NCI-H510A treated with DMSO at 0.1 percent for 48 hours (cell line): ENCODE measurements at regions not wholly inside any gene's neighbourhood (a gene's known extent, or its start where the extent isn't known, plus 50 kb on each side); places are given as distances from the start of the nearest gene placed in this dataset.
"Not testable (repeated sequence)": the region's sequence is repeated elsewhere in the genome, so short reads cannot be mapped to it uniquely, and the experiment has no call there.

Experiments used
- DNase-seq: peaks from one replicate; lab custom pipeline; 2025; lab: John Stamatoyannopoulos, UW

GRCh38 chr17:22265807-22266206 lies 573.5 kb downstream of the KCNJ18 start:
- no peak for DNase-seq

DNA sequence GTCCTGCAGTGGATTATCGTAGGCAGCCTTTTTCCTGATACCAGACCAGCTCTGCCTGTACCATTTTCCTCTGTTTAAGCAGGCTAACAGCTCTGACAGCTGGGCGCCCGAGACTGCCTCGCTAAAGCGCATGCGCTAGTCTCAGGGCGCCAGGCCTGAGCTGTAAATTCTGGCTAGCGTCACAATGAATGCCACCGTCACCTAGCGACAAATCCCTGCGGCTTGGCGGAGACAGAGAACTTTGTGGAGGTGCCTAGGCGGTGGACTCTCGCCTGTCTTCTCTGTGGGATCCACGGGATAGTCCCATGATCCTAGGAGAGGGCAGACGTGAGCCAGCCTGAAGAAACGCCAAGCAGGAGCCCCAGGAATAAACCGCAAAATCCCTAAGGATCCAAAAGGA lies 573.9 kb downstream of the KCNJ18 start:
- peak; percentile 44 for DNase-seq

GRCh38 chr17:22267019-22267418 lies 574.7 kb downstream of the KCNJ18 start:
- DNase-seq, result no peak

- DNase-seq, result no peak
These were observed 576.0 kb downstream of the KCNJ18 start for GRCh38 chr17:22268214-22268911.

- no peak for DNase-seq
These were observed 576.5 kb downstream of the KCNJ18 start for GRCh38 chr17:22268912-22269220.

- DNase-seq, result no peak
These were observed 578.1 kb downstream of the KCNJ18 start for GRCh38 chr17:22270381-22270780.

DNA sequence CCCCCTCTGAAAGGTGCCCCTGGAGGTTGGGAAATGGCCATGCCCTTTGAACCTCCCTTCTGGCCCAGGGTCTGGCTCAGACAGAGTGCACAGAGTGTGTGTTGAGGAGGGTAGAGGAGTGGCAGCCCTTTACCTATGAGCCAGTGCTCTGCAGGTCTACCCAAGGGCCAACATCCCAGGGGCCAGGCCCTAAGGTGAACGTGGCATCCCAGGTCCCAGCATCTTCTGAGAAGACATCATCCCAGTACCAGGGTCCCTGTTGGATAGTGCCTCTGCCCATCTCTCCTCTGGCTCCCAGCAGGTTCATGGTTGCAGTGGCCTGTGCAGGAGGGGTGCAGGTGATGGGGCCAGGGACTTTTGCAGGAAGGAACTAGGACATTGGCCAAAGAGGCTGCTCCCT lies 578.5 kb downstream of the KCNJ18 start:
- not testable (repeated sequence) for DNase-seq

DNA sequence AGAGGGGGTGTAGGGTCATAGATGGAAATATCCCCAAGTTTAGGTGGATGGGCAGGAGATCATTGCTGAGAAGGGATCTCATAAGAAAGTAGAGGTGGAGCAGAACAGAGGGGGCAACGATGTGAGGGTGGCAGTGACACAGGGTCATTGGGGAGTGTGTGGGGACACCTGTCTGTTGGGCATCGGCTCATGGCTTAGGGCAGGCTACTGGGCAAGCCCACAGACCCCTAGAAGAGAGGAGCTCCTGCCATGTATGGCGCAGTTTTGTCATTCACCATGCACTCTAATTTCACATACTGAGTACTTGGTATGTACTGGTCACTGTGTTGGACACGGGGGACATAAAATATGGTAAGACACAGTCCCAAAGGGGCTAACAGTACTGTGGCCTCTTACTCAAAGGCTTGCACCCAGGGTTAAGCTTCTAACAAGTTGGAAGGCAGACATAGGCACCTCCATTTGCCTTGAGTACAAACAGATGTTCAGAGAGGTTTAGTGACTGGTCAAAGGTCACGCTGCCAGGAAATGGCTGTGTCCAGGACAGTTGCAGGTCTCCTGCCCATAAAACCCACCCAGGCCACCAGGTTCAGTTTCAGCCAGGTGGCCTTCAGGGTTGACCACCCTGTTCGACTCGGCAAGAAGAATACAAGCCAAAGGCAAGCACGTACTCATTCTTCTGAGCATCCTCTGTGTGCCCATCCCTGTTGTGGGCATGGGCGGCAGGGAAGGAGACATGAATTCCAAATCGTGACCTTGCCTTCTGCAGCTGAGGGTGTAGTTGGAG lies 580.2 kb downstream of the KCNJ18 start:
- no peak for DNase-seq

DNA sequence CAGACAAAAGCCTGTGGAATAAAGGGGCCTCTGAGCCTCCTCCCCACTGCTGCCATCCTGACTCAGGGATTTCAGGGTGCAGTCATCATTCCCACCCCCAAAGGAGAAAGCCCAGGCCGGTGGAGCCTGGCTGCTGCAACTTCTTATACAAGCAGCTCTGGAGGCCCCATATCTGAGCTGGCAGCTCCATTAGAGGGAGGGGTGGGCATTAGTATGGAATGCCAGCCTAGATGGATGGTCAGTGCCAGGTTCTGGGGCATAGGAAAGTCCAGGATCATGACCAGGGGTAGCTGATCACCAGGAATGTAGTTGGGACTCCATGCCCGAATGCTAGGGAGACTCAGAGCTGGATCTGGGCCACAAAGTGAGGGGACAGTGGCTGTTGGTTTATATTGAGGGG lies 581.0 kb downstream of the KCNJ18 start:
- DNase-seq, result no peak

GRCh38 chr17:22277595-22277994 lies 585.3 kb downstream of the KCNJ18 start:
- DNase-seq, result no peak

- no peak for DNase-seq
These were observed 586.3 kb downstream of the KCNJ18 start for GRCh38 chr17:22278302-22279275.

DNA sequence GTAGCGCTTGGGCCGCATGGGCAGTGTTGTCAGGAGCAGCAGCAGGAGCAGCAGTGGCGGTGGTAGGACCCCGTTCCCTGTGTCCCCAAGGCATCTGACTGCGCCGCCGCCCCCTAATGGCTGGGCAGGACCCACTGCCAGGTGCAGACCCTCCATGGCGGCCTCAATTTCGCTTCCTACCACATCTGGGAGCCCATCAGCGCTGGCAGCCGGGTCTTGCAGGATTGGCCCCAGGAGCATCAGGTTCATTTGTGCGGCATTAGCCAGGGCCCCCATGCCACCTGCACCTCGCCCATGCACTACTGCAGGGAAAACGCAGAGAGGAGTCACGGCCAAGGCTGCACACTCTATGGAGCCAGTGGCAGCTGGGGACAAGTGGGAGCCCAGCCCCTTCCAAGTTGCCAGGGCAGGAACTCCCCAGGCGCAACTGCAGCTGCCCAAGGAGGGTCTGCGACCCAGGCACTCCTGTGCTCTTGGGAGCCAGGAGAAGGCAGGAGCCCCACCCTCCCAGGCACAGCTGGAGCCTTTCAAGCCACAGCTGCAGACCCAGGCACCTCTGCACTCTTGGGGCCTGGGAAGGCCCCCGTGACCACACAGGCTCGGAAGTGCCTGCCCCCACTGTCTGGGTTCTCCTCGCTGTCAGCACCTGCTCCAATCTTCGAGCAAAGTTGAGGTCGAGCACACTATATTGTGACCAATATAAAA lies 594.2 kb downstream of the KCNJ18 start:
- DNase-seq, result no peak

GRCh38 chr17:22298484-22298951 lies 606.2 kb downstream of the KCNJ18 start:
- peak; percentile 32 for DNase-seq

GRCh38 chr17:22300177-22300576 lies 607.9 kb downstream of the KCNJ18 start:
- DNase-seq, result no peak

GRCh38 chr17:22300731-22301352 lies 608.5 kb downstream of the KCNJ18 start:
- no peak for DNase-seq

GRCh38 chr17:22301353-22301745 lies 609.0 kb downstream of the KCNJ18 start:
- DNase-seq, result no peak

DNA sequence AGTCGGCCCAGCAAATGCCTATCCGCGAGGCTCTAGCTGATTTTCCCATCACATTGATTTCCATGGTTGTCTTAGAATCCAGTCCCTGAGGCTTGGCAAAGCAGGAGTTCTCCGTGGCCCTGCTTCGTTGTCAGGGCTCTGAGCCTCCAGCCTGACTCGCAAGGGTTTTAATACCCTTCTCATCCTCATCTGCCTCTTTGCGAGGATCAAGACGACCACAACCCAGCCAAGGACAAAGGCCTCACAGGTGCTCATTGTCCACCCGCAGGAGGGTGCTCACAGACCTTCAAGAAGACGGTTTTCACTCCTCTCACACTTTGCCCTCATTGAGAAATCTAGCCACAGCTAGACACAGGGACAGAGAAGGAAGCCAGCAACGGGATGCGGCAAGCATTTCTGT lies 610.8 kb downstream of the KCNJ18 start:
- DNase-seq, result no peak

GRCh38 chr17:22303865-22304264 lies 611.5 kb downstream of the KCNJ18 start:
- no peak for DNase-seq

DNA sequence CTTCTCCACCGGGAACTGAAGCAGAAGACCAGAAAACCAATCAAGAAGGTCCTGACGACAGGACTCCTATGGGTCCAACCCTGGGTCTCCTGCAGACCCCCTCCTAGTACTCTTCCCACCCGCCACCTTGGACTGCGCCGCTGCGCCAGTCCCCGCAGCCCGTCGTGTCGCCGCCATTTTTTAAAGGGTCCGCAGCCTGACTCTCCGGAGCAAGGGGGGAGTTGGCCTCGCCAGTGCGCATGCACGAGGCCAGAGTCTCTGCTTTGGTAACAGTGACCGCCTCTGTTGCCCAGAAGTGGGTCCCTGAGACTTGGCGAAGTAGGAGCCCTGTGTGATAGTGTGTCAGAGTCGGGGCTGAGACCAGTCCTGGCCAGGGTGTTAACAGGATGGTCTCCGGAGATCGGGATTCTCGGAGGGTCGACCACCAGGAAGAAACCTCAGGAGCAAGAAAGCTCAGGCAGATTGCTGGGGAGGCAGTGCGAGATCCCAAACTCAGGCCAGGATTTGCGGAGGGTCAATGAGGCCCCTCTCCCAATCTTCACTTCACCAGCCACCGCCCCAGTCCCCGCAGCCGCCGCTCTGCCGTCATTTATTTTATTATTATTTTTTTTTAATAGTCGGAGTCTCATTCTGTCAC lies 612.5 kb downstream of the KCNJ18 start:
- DNase-seq, result no peak

GRCh38 chr17:22305356-22306071 lies 613.2 kb downstream of the KCNJ18 start:
- no peak for DNase-seq
